ENCODE measurements at regions not wholly inside any gene's neighbourhood (a gene's known extent, or its start where the extent isn't known, plus 50 kb on each side); places are given as distances from the start of the nearest gene placed in this dataset.

- H3K4me2 ChIP-seq (ENCODE audit: low read depth, low read length, poor library complexity, severe bottlenecking) = no peak overlapping the region
- H3K36me3 ChIP-seq (ENCODE audit: insufficient read depth, low read length) = no peaks in the 10 kb centered on the region
- H3K4me3 ChIP-seq (ENCODE audit: low read length, poor library complexity, severe bottlenecking) = no peak overlapping the region
- no peak overlapping the region for H2AFZ ChIP-seq (ENCODE audit: low read length)
- H3K27me3 ChIP-seq (ENCODE audit: insufficient read depth, low read length, poor library complexity, severe bottlenecking) = no peaks in the 10 kb centered on the region
- H3F3A ChIP-seq (ENCODE audit: low read depth) = no peaks in the 10 kb centered on the region
- H3K9ac ChIP-seq (ENCODE audit: low read depth, low read length, poor library complexity, severe bottlenecking) = no peak overlapping the region
- no peaks in the 10 kb centered on the region for H3K4me1 ChIP-seq (ENCODE audit: insufficient read depth, low read length, poor library complexity, severe bottlenecking)
- TF ChIP-seq EZH2phosphoT487 (IDR thresholded peaks at IDR 0.05; ENCODE audit: borderline replicate concordance) (no peak), CTCF (conservative IDR thresholded peaks at IDR 0.05; ENCODE audit: low read length) (no peak)
- no peaks in the 10 kb centered on the region for H3K79me2 ChIP-seq (ENCODE audit: insufficient read depth, low read length)
- H3K9me2 ChIP-seq (replicated peaks; ENCODE audit: low read depth, low read length) = no peaks in the 10 kb centered on the region
- no peaks in the 10 kb centered on the region for H4K20me1 ChIP-seq (ENCODE audit: insufficient read depth, low read length, poor library complexity, severe bottlenecking)
- H3K9me3 ChIP-seq (ENCODE audit: insufficient read depth, low read depth, low read length) = no peaks in the 10 kb centered on the region
Measured at GRCh38 chr18:24982831-24983230, 369.1 kb downstream of the ZNF521 start.

GRCh38 chr18:24983566-24984139 lies 368.3 kb downstream of the ZNF521 start:
- Histone ChIP-seq H3K27me3 (ENCODE audit: insufficient read depth, low read length, poor library complexity, severe bottlenecking) (no peaks in the 10 kb centered on the region), H2AFZ (ENCODE audit: low read length) (no peak overlapping the region), H4K20me1 (ENCODE audit: insufficient read depth, low read length, poor library complexity, severe bottlenecking) (no peaks in the 10 kb centered on the region), H3F3A (ENCODE audit: low read depth) (no peaks in the 10 kb centered on the region), H3K9ac (ENCODE audit: low read depth, low read length, poor library complexity, severe bottlenecking) (no peak overlapping the region), H3K4me3 (ENCODE audit: low read length, poor library complexity, severe bottlenecking) (no peak overlapping the region), H3K36me3 (ENCODE audit: insufficient read depth, low read length) (no peaks in the 10 kb centered on the region), H3K9me2 (replicated peaks; ENCODE audit: low read depth, low read length) (no peaks in the 10 kb centered on the region), H3K9me3 (ENCODE audit: insufficient read depth, low read depth, low read length) (no peaks in the 10 kb centered on the region), H3K79me2 (ENCODE audit: insufficient read depth, low read length) (no peaks in the 10 kb centered on the region), H3K4me1 (ENCODE audit: insufficient read depth, low read length, poor library complexity, severe bottlenecking) (no peaks in the 10 kb centered on the region), H3K4me2 (ENCODE audit: low read depth, low read length, poor library complexity, severe bottlenecking) (no peak overlapping the region)
- TF ChIP-seq CTCF (conservative IDR thresholded peaks at IDR 0.05; ENCODE audit: low read length) (no peak), EZH2phosphoT487 (IDR thresholded peaks at IDR 0.05; ENCODE audit: borderline replicate concordance) (no peak)

GRCh38 chr18:24985586-24985985 lies 366.4 kb downstream of the ZNF521 start:
- Histone ChIP-seq H3K4me2 (ENCODE audit: low read depth, low read length, poor library complexity, severe bottlenecking) (no peak overlapping the region), H2AFZ (ENCODE audit: low read length) (no peak overlapping the region), H3K36me3 (ENCODE audit: insufficient read depth, low read length) (no peaks in the 10 kb centered on the region), H3K4me3 (ENCODE audit: low read length, poor library complexity, severe bottlenecking) (no peak overlapping the region), H3K9ac (ENCODE audit: low read depth, low read length, poor library complexity, severe bottlenecking) (no peak overlapping the region), H3K9me3 (ENCODE audit: insufficient read depth, low read depth, low read length) (no peaks in the 10 kb centered on the region), H3K27me3 (ENCODE audit: insufficient read depth, low read length, poor library complexity, severe bottlenecking) (no peaks in the 10 kb centered on the region), H4K20me1 (ENCODE audit: insufficient read depth, low read length, poor library complexity, severe bottlenecking) (no peaks in the 10 kb centered on the region), H3F3A (ENCODE audit: low read depth) (no peaks in the 10 kb centered on the region), H3K9me2 (replicated peaks; ENCODE audit: low read depth, low read length) (no peaks in the 10 kb centered on the region), H3K79me2 (ENCODE audit: insufficient read depth, low read length) (no peaks in the 10 kb centered on the region), H3K4me1 (ENCODE audit: insufficient read depth, low read length, poor library complexity, severe bottlenecking) (peaks cover 9% of the 10 kb centered on the region)
- TF ChIP-seq EZH2phosphoT487 (IDR thresholded peaks at IDR 0.05; ENCODE audit: borderline replicate concordance) = no peak
- TF ChIP-seq CTCF (conservative IDR thresholded peaks at IDR 0.05; ENCODE audit: low read length) = no peak

Data from Loucy (cell line).